H1 (cell line): ENCODE measurements at regions not wholly inside any gene's neighbourhood (a gene's known extent, or its start where the extent isn't known, plus 50 kb on each side); places are given as distances from the start of the nearest gene placed in this dataset.

ENCODE experiments used
- ASH2L ChIP-seq: fragments of 200-600, 300-600 bp; sonication (generic); IDR thresholded peaks from one replicate; pipeline ENCODE4 v1.7.1; 2017; ENCODE audit warnings: low read length
- BCL11A ChIP-seq, 2 experiments: IDR thresholded peaks; one replicate each; pipeline ENCODE4 v1.6.1; 2011; ENCODE audit warnings: low read depth in 2 of 2, low read length in 2 of 2, mild to moderate bottlenecking in 2 of 2
- CHD2 ChIP-seq: IDR thresholded peaks from 2 replicates; pipeline ENCODE4 v1.6.1; 2012; ENCODE audit warnings: low read length, improper control_type of control experiment
- CREB1 ChIP-seq: IDR thresholded peaks from 2 replicates; pipeline ENCODE4 v1.6.1; 2012; ENCODE audit warnings: inconsistent platforms
- EP300 ChIP-seq, 2 experiments: IDR thresholded peaks; 1 replicate in 1 of 2; 2 replicates in 1 of 2; pipeline ENCODE4 v1.6.1; 2011 to 2012; ENCODE audit warnings: low read depth in 2 of 2, low read length in 2 of 2, mild to moderate bottlenecking in 2 of 2, borderline replicate concordance in 1 of 2, inconsistent platforms in 1 of 2, moderate library complexity in 1 of 2
- JUN ChIP-seq: IDR thresholded peaks from 2 replicates; pipeline ENCODE4 v1.6.1; 2011; ENCODE audit warnings: low read depth, mild to moderate bottlenecking, improper control_type of control experiment, low read length
- SIX5 ChIP-seq: IDR thresholded peaks from 2 replicates; pipeline ENCODE4 v1.6.1; 2011; ENCODE audit warnings: mild to moderate bottlenecking, low read depth, low read length
- SUZ12 ChIP-seq: fragments of 200-600 bp; sonication (generic); IDR thresholded peaks from 2 replicates; pipeline ENCODE4 v1.6.1; 2012; ENCODE audit warnings: mild to moderate bottlenecking, inconsistent platforms, low read length, moderate library complexity, mixed read lengths
- TAF1 ChIP-seq: IDR thresholded peaks from 2 replicates; pipeline ENCODE4 v1.6.1; 2011; ENCODE audit warnings: mild to moderate bottlenecking, low read depth, low read length
- USF2 ChIP-seq: IDR thresholded peaks from 2 replicates; pipeline ENCODE4 v1.6.1; 2011; ENCODE audit warnings: low read length, improper control_type of control experiment
- TF ChIP-seq, protein P1 (sequence below), 3 experiments: IDR thresholded peaks; 1 replicate in 2 of 3; 2 replicates in 1 of 3; pipeline versions ENCODE4 v1.5.1 to v1.6.1; 2011; ENCODE audit warnings: low read length in 3 of 3, mild to moderate bottlenecking in 3 of 3, inconsistent platforms in 2 of 3, low read depth in 1 of 3, moderate library complexity in 1 of 3; ENCODE audit not compliant: insufficient read depth in 1 of 3; ENCODE audit errors: control extremely low read depth in 1 of 3

- TF ChIP-seq, protein P1, sequence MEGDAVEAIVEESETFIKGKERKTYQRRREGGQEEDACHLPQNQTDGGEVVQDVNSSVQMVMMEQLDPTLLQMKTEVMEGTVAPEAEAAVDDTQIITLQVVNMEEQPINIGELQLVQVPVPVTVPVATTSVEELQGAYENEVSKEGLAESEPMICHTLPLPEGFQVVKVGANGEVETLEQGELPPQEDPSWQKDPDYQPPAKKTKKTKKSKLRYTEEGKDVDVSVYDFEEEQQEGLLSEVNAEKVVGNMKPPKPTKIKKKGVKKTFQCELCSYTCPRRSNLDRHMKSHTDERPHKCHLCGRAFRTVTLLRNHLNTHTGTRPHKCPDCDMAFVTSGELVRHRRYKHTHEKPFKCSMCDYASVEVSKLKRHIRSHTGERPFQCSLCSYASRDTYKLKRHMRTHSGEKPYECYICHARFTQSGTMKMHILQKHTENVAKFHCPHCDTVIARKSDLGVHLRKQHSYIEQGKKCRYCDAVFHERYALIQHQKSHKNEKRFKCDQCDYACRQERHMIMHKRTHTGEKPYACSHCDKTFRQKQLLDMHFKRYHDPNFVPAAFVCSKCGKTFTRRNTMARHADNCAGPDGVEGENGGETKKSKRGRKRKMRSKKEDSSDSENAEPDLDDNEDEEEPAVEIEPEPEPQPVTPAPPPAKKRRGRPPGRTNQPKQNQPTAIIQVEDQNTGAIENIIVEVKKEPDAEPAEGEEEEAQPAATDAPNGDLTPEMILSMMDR (IDR thresholded peaks at IDR 0.05; ENCODE audit: control extremely low read depth in 1 of 3, insufficient read depth in 1 of 3, low read depth in 1 of 3, low read length in 3 of 3), result no peak
- TF ChIP-seq BCL11A (IDR thresholded peaks at IDR 0.05; ENCODE audit: low read depth in 2 of 2, low read length in 2 of 2), result no peak
- TF ChIP-seq SIX5, result no peak
- TF ChIP-seq SUZ12, result no peak
- no peak for TF ChIP-seq CHD2
- TF ChIP-seq EP300 (IDR thresholded peaks at IDR 0.05; ENCODE audit: borderline replicate concordance in 1 of 2, low read depth in 2 of 2, low read length in 2 of 2), result no peak
- TF ChIP-seq CREB1, result no peak
- no peak for TF ChIP-seq ASH2L
- no peak for TF ChIP-seq USF2
- no peak for TF ChIP-seq JUN
- no peak for TF ChIP-seq TAF1
These were observed 498.2 kb upstream of the CD180 start for GRCh38 chr5:67694810-67695191.
